WERI-Rb-1 (cell line): ENCODE measurements at regions not wholly inside any gene's neighbourhood (a gene's known extent, or its start where the extent isn't known, plus 50 kb on each side); places are given as distances from the start of the nearest gene placed in this dataset.

Experiments used
- DNase-seq: peaks from one replicate; pipeline ENCODE4 v3.0.0-alpha.2; 2020
- H3K27ac ChIP-seq: fragments of 250-450 bp; sonication (Bioruptor Pico); 2 replicates; pipeline ENCODE4 v1.5.1; 2020; ENCODE audit warnings: mild to moderate bottlenecking, moderate library complexity
- H3K27me3 ChIP-seq: fragments of 250-450 bp; sonication (Bioruptor Pico); 2 replicates; pipeline ENCODE4 v1.5.1; 2021; ENCODE audit warnings: mild to moderate bottlenecking, low read depth, moderate library complexity; ENCODE audit not compliant: insufficient read depth, severe bottlenecking
- H3K36me3 ChIP-seq: fragments of 250-450 bp; sonication (Bioruptor Pico); 2 replicates; pipeline ENCODE4 v1.5.1; 2020; ENCODE audit warnings: mild to moderate bottlenecking, moderate library complexity
- H3K4me3 ChIP-seq: 2 replicates; pipeline ENCODE4 v1.5.1; 2011; ENCODE audit warnings: low read depth, mild to moderate bottlenecking, control low read depth, low read length
- H3K9me3 ChIP-seq: fragments of 250-450 bp; sonication (Bioruptor Pico); 2 replicates; pipeline ENCODE4 v1.5.1; 2021; ENCODE audit warnings: mild to moderate bottlenecking, moderate library complexity; ENCODE audit not compliant: severe bottlenecking
- TF ChIP-seq, protein P1 (sequence below): IDR thresholded peaks from 2 replicates; pipeline ENCODE4 v1.5.1; 2011; ENCODE audit warnings: low read depth, mild to moderate bottlenecking, control low read depth, inconsistent platforms, low read length

- Histone ChIP-seq H3K4me3 (no peak overlapping the region), H3K9me3 (no peaks in the 10 kb centered on the region), H3K36me3 (no peaks in the 10 kb centered on the region), H3K27ac (no peak overlapping the region), H3K27me3 (no peaks in the 10 kb centered on the region)
- DNase-seq, result no peak
- TF ChIP-seq, protein P1, sequence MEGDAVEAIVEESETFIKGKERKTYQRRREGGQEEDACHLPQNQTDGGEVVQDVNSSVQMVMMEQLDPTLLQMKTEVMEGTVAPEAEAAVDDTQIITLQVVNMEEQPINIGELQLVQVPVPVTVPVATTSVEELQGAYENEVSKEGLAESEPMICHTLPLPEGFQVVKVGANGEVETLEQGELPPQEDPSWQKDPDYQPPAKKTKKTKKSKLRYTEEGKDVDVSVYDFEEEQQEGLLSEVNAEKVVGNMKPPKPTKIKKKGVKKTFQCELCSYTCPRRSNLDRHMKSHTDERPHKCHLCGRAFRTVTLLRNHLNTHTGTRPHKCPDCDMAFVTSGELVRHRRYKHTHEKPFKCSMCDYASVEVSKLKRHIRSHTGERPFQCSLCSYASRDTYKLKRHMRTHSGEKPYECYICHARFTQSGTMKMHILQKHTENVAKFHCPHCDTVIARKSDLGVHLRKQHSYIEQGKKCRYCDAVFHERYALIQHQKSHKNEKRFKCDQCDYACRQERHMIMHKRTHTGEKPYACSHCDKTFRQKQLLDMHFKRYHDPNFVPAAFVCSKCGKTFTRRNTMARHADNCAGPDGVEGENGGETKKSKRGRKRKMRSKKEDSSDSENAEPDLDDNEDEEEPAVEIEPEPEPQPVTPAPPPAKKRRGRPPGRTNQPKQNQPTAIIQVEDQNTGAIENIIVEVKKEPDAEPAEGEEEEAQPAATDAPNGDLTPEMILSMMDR, result no peak
Observed at GRCh38 chr1:60890664-60891063, 191.7 kb upstream of the NFIA start.

GRCh38 chr1:60889709-60890108, 192.7 kb upstream of the NFIA start:
- DNase-seq, result no peak
- TF ChIP-seq, protein P1, result no peak
- no peak overlapping the region for H3K27ac ChIP-seq
- no peaks in the 10 kb centered on the region for H3K27me3 ChIP-seq
- H3K9me3 ChIP-seq, result no peaks in the 10 kb centered on the region
- no peaks in the 10 kb centered on the region for H3K36me3 ChIP-seq
- H3K4me3 ChIP-seq, result no peak overlapping the region

GRCh38 chr1:60888126-60888525, 194.2 kb upstream of the NFIA start:
- TF ChIP-seq, protein P1, result no peak
- Histone ChIP-seq H3K4me3 (no peak overlapping the region), H3K36me3 (no peaks in the 10 kb centered on the region), H3K9me3 (no peaks in the 10 kb centered on the region), H3K27ac (no peak overlapping the region), H3K27me3 (no peaks in the 10 kb centered on the region)
- DNase-seq, result no peak

DNA sequence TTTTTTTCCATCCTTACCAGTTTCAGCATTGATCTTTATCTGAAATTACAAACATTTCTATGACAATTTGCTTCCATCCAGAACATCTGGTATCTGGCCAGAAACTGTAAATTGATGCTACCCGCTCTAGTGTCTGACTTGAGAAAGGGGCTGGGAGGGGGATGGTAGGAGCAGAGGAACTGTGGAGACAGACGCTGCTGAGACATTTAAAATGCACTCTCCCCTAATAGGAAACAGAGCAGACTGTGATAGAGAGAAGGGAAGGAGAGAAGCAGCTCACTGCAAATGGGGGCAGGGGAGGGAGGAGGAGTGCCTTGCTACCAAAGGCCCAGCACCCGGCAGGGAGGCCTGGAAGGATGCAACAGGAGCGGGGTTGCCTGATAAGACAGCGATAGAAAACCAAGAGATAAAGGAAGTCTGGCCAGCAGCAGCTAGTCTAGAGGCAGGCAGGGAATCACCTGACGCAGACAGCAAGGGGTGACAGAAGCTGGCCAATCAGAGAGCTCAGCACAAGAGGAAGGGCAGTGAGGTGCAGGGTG, 195.5 kb upstream of the NFIA start:
- no peaks in the 10 kb centered on the region for H3K27me3 ChIP-seq

GRCh38 chr1:60886090-60886489, 196.3 kb upstream of the NFIA start:
- TF ChIP-seq, protein P1, result no peak
- Histone ChIP-seq H3K9me3 (no peaks in the 10 kb centered on the region), H3K27ac (no peak overlapping the region), H3K27me3 (no peaks in the 10 kb centered on the region), H3K36me3 (no peaks in the 10 kb centered on the region), H3K4me3 (no peak overlapping the region)
- DNase-seq, result no peak

More for the DNA sequence above, 195.5 kb upstream of the NFIA start:
- H3K36me3 ChIP-seq, result no peaks in the 10 kb centered on the region
- no peaks in the 10 kb centered on the region for H3K9me3 ChIP-seq
- TF ChIP-seq, protein P1, result no peak
- no peak for DNase-seq
- H3K27ac ChIP-seq, result no peak overlapping the region
- H3K4me3 ChIP-seq, result no peak overlapping the region

DNA sequence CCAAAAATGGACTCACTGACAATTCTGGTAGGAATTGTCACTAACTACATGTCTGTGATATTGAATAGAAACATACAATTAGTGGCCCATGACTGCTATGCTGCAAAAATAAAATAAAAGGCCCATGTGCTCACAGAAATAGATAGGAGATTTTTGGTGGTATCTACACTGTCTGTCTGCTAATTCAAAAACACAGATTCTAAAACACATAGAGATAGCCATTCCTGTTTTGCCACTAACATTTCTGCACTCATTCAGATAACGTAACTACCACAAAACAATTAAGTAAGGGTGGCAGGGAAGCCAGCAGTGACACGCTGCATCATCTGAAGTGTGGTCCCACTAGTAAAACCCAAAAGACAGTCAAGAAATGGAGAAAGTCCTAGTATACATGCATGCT, 202.2 kb upstream of the NFIA start:
- Histone ChIP-seq H3K36me3 (no peaks in the 10 kb centered on the region), H3K9me3 (no peaks in the 10 kb centered on the region), H3K27ac (no peak overlapping the region), H3K27me3 (no peaks in the 10 kb centered on the region), H3K4me3 (no peak overlapping the region)
- TF ChIP-seq, protein P1, result no peak
- no peak for DNase-seq
